Nephron progenitor cell (in vitro differentiated cells): ENCODE measurements at regions not wholly inside any gene's neighbourhood (a gene's known extent, or its start where the extent isn't known, plus 50 kb on each side); places are given as distances from the start of the nearest gene placed in this dataset.
A peak's percentile ranks its signal among the peaks of the same experiment; 100 is the strongest.

ENCODE experiments used
- DNase-seq: peaks from one replicate; pipeline ENCODE4 v3.0.0; 2021
- H3K27ac Mint-ChIP-seq: 2 replicates; pipeline ENCODE4 v1.8.0; 2021; ENCODE audit warnings: mild to moderate bottlenecking, moderate library complexity, mixed read lengths
- H3K27me3 Mint-ChIP-seq: 2 replicates; pipeline ENCODE4 v1.8.0; 2021; ENCODE audit warnings: mild to moderate bottlenecking, low read depth, mixed read lengths; ENCODE audit not compliant: poor library complexity
- H3K36me3 Mint-ChIP-seq: 2 replicates; pipeline ENCODE4 v1.8.0; 2021; ENCODE audit warnings: low read depth, mixed read lengths
- H3K4me1 Mint-ChIP-seq: 2 replicates; pipeline ENCODE4 v1.8.0; 2021; ENCODE audit warnings: mixed read lengths
- H3K4me3 Mint-ChIP-seq: 2 replicates; pipeline ENCODE4 v1.8.0; 2021; ENCODE audit warnings: mild to moderate bottlenecking, moderate library complexity, mixed read lengths
- H3K9me3 Mint-ChIP-seq: 2 replicates; pipeline ENCODE4 v1.8.0; 2021; ENCODE audit warnings: mild to moderate bottlenecking, moderate library complexity, mixed read lengths
- CTCF ChIP-seq: fragments of 200-600 bp; sonication (generic); IDR thresholded peaks from 2 replicates; pipeline ENCODE4 v1.5.0; 2021; ENCODE audit warnings: antibody characterized with exemption

DNA sequence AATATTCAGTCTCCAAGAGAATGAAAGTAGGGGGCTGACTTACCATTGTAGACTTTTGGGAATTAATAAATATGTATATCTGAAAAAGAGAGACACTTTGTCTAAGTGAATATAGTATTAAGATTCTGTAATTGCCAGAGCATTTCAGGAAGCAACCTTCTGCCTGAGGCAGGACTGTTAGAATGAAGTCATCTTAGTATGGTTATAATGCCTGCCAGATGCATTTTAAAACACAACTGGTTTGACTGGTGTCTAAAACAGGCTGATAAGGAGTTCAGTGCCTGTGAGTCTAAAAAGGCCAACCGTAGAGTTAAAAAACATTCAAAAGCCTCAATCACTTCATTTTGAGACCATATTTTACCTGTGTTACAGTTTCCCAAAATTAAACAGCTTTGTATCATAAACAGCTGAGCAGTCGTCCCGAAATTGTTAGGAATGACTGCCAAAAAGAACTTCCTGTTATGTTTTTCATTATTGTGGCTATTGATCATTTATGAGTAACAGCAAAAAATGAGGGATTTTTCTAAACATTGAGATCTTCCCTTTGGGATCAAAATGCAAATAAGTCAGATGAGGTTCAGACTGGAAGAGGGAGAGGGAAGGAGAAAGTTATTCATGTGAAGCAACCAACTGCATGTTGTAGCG is 443.9 kb downstream of the PID1 start:
- Mint-ChIP-seq H3K4me1 (no peaks in the 10 kb centered on the region), H3K9me3 (peaks cover 4% of the 10 kb centered on the region), H3K27ac (peak overlapping the region; percentile 15), H3K36me3 (no peaks in the 10 kb centered on the region), H3K4me3 (no peak overlapping the region), H3K27me3 (no peaks in the 10 kb centered on the region)
- TF ChIP-seq CTCF: no peak
- DNase-seq: no peak

GRCh38 chr2:228819701-228820100 is 451.4 kb downstream of the PID1 start:
- no peaks in the 10 kb centered on the region for H3K36me3 Mint-ChIP-seq
- H3K4me1 Mint-ChIP-seq: no peaks in the 10 kb centered on the region
- TF ChIP-seq CTCF: no peak
- no peaks in the 10 kb centered on the region for H3K9me3 Mint-ChIP-seq
- no peak overlapping the region for H3K27ac Mint-ChIP-seq
- peaks cover 2% of the 10 kb centered on the region for H3K27me3 Mint-ChIP-seq
- no peak overlapping the region for H3K4me3 Mint-ChIP-seq
- DNase-seq: no peak

DNA sequence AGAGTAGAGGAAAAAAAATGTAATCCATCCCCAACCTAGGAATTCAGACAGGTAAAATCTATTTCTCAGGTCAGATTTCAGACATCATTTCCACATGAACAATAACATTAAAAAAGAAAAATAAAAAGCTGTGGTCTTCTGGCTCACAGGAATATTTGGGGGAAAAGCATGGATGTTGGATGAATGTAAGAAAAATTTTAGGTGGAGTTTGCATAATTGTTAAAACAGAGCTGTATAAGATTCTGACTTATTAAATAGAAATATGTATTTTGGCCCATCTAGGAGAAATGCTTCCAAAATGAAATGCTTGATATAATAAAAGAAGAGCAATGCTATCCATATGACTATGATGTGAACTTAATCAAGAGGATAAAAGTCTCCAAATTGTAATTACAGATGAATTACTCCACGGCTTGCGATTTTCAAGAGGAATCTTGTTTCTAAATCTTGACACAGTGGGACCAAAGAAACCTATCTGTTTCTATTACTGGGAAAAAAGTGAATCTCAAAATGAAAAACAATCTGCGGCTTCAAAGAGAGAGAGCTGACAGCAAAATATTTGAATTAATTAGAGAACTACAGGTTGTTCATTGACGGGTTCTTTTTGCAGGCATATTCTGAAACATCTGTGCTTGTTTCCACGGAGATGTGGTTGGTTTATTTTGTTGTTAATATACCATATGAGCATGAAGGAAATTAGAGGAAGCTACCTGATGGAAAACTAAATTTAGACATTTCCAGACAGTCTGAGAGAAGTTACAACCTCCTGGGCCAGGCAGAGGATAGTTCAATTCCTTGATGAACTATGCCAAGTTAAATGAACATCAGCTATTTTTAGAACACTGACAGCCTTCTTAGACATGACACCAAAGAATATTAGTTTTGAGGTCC is 468.7 kb downstream of the PID1 start:
- TF ChIP-seq CTCF: no peak
- DNase-seq: no peak
- H3K4me1 Mint-ChIP-seq: no peaks in the 10 kb centered on the region

DNA sequence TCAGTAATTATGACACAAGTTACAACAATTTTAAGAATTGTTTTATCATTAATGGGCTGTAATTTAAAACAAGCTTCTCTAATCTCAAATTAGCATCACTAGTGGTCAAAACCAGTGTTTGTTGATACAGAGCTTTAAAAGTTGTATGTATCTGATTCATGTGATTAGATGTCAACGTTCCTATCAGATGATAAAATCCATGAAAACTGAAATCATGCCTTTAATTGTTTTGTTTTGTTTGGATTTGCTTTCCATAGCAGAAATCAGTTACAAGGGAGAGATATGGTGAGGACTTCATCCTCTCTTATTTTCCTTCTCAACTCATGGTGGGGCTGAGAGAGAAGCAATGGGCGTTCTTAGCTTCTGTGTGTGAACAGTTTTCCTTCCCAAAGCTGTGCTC is 469.6 kb downstream of the PID1 start:
- Mint-ChIP-seq H3K4me3 (no peak overlapping the region), H3K27ac (no peak overlapping the region), H3K36me3 (no peaks in the 10 kb centered on the region), H3K4me1 (no peaks in the 10 kb centered on the region), H3K27me3 (peaks cover 5% of the 10 kb centered on the region), H3K9me3 (no peaks in the 10 kb centered on the region)
- no peak for DNase-seq
- TF ChIP-seq CTCF: no peak

More for the DNA sequence above, 468.7 kb downstream of the PID1 start:
- Mint-ChIP-seq H3K27me3 (peaks cover 5% of the 10 kb centered on the region), H3K4me3 (no peak overlapping the region), H3K9me3 (no peaks in the 10 kb centered on the region), H3K36me3 (no peaks in the 10 kb centered on the region), H3K27ac (no peak overlapping the region)

DNA sequence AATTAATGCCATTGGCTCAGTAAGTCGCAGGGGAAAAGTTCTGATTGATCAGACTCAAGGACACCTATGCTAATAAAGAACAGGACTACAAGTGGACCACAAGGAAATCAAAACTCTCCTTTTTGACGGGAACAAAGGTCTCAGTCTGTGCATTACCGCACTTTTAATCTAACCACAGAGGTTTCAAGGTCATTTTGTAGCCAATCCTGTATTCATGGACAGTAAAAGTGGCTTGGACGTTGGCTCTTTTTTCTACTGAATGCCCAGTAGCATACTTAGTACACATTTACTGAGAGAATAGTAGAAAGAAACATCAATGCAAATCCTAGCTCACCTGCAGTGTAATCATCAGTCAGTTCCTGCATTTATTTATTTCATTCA is 471.9 kb downstream of the PID1 start:
- Mint-ChIP-seq H3K27ac (no peak overlapping the region), H3K4me1 (no peaks in the 10 kb centered on the region), H3K27me3 (peaks cover 5% of the 10 kb centered on the region), H3K36me3 (no peaks in the 10 kb centered on the region), H3K4me3 (no peak overlapping the region), H3K9me3 (no peaks in the 10 kb centered on the region)
- TF ChIP-seq CTCF: no peak
- DNase-seq: no peak
